Right ventricle myocardium superior (tissue), 1 donor: ENCODE measurements at regions not wholly inside any gene's neighbourhood (a gene's known extent, or its start where the extent isn't known, plus 50 kb on each side); places are given as distances from the start of the nearest gene placed in this dataset.
A peak's percentile ranks its signal among the peaks of the same experiment; 100 is the strongest.
"Not testable (repeated sequence)": the region's sequence is repeated elsewhere in the genome, so short reads cannot be mapped to it uniquely, and the experiment has no call there.

Experiments
- ATAC-seq: fragments of 200-7000 bp; cut with Tn5 transposase; one replicate; pipeline ENCODE4 v1.9.1; 2020; ENCODE audit warnings: mild to moderate bottlenecking; ENCODE audit not compliant: poor library complexity
- DNase-seq: peaks from one replicate; pipeline ENCODE4 v3.0.0-alpha.2; 2020
- intact Hi-C: fragments of 100-400 bp; cut with DNase I; formaldehyde crosslinking; loops from one replicate; pipeline ENCODE4 v1.11.2; 2022
- donor health status: DM: no; HTN: yes; CAD: no; lungs with severe emphysema.

DNA sequence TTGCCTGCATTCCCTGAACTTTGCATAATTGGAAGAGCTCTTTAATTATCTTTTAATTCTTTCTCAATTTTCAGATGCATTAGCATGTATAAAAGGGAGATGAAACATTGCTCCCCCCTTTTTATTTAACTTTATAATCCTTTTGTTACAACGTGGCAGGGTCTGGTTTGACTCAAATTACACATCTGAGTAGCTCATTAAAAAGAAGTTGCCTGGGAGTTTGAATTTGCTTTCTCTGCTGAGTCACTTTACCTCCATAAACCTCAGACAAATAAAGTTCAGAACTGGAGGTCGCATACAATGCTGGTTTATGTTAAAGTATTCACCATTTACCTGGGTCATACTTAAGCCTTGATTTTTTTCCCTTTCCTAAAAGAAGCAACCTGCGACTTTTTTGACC lies 495.2 kb downstream of the PREX1 start:
- intact Hi-C loops, result no loop called here
- ATAC-seq (no peak), DNase-seq (no peak)

DNA sequence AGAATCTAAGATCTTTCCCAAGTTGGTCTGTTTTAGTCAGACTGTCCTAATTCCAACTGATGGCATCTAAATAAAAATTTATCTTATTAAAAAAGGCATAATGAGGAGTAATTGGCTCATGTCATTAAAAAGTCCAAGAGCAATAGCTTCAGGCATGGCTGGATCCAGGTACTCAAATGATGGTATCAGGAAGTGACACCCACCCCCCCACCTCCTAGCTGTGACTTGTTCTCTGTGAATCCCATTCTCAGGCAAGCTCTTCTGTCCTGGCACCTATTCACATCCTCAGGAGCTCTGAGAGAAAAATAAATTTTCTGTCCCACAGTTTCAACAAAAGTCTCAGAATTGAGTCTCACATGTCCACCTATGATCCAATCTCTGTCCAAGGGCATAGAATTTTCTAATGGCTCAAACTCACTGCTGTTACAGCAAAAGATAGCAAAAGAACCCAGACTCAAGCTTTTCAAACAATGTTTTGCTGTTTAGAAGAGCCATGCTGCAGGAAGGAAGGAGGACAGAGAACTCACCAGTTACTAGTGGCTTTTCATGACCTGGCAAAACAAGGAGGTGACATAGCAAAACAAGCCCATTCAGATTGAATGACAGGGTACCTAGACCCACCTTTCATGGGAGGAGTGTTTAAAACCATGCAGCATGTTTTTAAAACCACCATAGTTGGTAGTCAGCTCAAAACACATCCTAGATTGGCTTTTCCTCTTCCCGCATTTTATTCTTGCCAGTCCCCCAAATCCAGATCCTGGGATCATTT lies 496.1 kb downstream of the PREX1 start:
- ATAC-seq, result no peak
- intact Hi-C loops, result no loop called here
- no peak for DNase-seq

DNA sequence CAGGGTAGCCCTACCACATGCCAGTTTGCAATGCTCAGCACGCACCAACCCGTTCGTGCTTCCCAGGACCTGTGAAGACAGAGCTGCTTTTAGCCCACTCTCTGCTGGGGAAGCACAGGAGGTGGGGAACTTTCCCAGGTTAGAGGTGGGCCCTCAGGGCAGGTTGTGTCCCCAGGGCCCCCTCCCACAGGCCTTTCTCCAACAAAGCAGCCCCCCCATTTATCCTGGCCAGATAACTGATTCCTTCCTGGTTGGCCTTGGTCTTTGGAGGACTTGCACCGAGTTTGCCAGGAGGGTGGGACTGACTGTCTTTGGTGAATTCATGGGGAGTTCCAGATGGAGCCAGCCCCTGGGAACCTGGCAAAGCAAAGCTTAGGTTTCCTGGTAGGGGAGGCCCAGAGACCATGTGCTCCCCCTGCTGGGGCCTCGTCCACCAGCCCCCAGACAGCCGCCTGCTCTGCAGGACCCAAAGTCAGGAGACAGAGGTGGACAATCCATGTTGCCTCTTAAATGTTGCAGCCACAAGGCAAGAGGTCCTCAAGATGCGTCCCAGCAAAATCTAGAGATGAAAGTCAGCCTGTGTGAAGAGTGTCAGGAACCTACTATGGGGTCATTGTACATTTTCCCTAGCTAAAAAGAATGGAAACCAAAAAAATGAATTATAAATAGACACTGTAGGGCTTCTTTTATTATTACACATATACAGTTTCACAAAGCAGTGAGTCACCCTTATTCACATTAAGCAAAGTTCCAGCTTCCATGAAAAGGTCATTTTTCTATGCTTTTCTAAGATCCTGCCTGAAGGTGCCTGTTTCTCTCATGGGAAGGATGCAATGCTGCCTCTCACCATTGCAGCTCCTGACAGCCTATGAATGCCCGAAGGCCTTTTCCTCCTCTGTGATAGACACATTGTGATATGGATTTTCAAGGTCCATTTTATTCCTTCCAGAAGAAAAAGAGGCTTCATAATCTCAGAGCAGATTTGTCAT lies 497.8 kb downstream of the PREX1 start:
- ATAC-seq, result no peak
- intact Hi-C loops, result no loop called here

DNA sequence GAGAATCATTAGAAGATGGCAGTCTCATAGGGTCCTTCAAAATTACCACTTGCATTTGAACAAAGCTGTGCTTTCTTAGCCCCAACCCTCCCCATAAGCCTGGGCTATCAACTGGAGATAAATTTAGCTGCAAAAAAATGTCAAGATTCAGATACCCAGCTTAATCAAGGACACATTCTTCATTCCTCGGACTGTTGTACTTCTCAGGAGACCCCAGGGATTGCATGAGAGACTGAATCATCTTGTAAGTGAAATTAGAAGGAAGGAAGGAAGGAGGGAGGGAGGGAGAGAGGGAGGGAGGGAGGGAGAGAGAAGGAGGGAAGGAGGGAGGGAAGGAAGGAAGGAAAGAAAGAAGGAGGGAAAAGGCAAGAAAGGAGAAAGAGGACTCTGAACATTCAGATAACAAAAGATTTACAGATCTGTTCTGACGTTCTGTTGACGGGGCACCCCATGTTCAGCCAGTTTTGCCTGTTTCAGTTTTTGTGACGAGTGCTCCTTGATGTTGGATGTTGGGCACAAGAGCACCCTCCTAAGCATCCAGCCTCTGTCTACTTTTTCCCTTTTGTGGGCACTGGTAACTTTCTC lies 498.7 kb downstream of the PREX1 start:
- DNase-seq (no peak), ATAC-seq (no peak)
- intact Hi-C loops, result no loop called here

More for the DNA sequence above, 497.8 kb downstream of the PREX1 start:
- DNase-seq, result no peak

DNA sequence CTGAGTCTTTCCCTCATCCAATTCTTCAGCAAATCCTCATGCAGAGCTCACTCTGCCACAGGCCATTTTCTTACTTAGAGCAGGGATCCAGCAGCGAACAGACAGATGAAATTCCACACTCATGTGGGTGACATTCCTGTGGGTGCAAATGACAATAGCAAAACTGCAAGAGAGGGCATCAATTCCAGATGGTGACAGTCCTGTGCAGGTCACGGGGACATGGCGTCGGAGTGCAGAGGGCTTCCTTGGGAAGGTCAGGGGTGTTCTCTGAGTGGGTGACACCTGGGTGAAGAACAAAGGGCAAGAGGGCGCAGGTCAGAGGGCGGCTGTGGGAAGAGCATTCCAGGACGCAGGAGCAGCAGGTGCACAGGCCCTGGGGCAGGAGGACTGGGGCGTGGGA lies 500.0 kb downstream of the PREX1 start:
- DNase-seq, ATAC-seq, intact Hi-C loops: not testable (repeated sequence)

DNA sequence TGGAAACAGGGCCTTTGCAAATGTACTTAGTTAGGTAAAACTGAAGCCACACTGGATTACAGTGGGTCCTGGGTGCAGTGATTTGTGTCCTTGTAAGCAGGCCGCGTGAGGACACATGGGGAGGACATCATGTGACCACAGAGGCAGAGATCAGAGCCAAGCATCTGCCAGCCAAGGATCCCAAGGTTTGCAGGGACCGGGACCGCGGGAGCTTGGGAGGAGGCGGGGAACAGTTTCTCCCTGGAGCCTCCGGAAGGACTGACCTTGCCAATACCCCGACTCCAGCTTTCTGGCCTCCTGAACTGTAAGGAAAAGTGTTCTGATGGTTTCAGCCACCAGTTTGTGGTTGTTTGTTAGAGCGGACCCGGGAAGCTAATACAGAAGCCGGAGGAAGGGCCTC lies 500.9 kb downstream of the PREX1 start:
- ATAC-seq, result peak; percentile 82
- peak; percentile 60 for DNase-seq
- intact Hi-C loops, result no loop called here

DNA sequence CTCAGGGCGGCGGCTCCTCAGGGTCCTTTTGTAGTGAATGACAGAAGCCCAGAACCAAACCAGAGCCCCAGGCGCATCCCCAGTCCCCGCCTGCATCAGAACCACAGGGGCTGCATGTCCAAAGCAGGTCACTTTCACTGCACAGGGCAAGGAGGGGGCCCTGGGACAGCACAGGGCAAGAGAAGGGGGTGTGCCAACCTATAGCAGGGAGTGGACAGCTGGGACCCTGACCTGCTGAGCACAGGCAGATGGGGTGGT lies 501.4 kb downstream of the PREX1 start:
- DNase-seq, result no peak
- ATAC-seq, result no peak
- intact Hi-C loops, result no loop called here

DNA sequence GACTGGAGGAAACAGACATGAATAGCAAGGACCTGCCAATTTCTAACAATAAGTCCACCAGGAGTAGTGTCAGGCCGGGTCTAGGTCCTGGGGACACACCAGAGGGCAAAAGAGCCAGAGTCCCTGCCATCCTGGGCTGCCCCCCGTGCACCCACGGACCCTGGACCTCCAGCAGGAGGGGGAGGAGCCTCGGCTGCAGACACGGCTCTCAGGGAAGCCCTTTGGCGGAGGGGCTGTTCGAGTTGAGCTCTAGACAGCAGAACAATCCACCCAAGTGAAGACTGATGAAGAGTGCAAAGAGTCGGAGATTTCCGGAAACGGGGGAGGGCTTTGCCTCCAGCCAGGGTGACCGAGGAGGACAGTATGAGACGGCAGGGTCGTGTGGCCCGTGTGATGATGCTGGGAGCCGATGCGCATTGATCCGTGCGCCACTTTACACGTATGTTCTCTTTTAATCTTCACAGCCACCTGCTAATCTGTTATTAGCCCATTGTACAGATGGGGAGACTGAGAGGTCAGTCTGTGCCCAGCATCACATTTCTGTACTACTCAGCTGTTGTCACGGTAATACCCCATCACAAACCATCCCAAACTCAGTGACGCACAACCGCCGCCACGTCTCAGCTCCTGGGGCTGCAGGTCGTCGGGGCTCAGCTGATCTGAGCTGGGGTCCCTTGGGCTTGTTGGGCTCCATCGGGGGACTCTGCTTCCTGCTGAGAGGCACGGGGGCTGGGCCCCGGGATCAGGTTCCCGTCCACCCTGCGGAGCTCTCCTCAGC lies 502.0 kb downstream of the PREX1 start:
- ATAC-seq (no peak), DNase-seq (no peak)
- intact Hi-C loops, result no loop called here

DNA sequence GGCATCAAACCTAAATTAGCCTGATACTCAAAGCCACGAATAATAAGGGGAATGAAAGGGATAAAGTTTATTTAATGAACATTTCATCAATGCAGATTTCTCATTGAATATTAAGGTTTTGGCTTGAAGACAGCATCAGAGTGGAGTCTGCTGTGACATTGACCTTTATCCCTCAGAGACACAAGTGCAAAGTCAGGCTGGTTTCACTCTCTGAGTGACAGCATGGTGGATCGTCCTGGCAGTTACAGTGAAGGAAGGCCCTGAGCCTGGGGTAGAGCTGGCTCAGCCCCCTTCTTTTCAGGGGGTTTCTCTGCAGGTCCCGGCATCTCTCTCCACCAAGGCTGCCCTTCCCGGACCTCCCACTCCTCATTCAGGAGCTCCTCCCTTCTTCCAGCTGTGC lies 503.1 kb downstream of the PREX1 start:
- ATAC-seq, result no peak
- no peak for DNase-seq
- intact Hi-C loops, result no loop called here

DNA sequence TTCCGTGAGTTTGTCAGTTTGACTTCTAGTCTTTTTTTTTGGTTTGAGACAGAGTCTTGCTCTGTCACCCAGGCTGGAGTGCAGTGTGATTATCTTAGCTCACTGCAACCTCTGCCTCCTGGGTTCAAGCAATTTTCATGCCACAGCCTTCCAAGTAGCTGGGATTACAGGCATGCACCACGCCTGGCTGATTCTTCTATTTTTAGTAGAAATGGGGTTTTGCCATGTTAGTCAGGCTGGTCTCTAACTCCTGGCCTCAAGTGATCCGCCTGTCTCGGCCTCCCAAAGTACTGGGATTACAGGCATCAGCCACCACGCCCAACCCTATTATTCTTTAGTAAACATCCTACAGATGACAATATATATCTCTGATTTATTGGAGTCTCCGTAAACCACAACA lies 506.5 kb downstream of the PREX1 start:
- DNase-seq (no peak), ATAC-seq (no peak)
- intact Hi-C loops, result no loop called here

DNA sequence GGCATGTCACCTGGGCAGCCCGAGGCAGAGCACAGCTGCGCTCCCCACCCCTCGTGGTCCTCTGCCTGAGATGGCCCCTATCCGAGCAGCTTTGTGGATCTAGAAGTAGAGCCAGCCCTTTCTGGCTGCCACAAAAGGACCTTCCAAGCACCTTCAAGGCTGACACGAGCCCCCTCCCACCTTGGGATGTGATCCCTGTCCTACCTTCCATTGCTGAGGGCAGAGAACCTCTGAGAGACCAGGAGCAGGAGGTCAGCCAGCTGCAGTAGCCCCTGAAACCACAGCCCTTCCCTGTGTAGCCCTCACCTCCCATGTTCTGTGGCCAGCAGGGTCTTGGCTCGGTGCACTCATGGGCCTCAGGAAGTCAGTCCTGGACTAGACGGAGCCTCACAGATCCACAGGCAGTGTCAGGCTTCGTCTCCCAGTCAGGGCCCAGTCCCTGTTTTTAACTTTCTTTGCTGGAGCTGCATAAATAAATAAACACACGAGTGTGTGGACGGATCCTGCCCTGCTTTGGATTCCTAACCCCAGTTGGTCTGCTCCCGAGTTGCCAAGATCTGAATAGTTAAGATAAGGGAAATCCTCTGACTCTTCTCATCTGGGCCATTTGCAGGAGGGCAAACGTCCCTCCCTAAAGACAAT lies 507.7 kb downstream of the PREX1 start:
- intact Hi-C loops, result no loop called here
- DNase-seq (no peak), ATAC-seq (no peak)

DNA sequence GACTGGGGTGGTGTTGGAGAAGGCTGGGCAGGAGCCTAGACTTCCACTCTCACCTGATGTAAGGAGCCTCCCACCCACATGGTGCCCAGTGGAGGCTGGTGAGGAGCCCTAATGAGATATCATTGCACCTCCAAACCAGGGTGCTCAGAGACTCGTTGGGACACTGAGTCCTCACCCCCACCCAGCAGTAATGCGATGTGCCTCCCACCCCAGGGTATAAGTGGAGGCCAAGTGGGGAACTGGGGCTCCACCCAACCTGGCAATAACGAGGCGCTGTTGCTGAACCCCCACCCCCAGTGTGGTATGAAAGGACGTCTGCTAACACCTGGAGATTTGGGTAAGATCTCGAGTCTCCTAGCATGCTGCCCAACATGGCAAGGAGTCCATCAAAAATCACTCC lies 510.2 kb downstream of the PREX1 start:
- DNase-seq (no peak), ATAC-seq (no peak)
- intact Hi-C loops, result no loop called here

DNA sequence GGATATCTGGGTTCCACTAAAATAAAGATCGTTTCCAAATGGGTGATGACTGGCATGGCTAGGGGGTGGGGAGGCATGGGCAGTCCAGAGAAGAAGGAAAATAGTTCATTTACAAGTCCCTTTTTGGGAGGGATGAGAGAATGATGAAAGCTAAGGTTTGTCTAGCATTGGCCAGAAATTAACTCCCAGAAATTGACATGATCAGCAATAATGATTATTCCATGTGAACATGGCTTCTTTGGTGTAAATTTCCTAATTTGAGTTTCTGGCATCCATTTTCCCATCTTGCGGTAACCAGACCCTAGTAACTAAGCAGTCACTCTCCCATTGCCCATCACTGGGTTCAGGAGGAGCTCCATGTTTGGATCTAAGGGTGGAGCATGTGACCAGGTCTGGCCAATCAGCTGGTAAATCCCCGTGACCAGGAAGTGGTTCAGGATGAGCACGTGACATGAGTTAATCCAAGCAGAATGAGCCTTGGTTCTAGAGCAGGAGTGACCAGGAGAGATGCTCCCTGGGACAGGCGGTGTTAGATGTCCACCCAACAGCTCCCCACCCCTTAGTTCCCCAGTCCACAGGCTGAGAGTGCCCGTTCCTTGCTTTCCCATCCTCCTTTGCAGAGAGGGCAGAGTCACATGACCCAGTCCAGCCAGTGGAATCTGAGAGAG lies 512.7 kb downstream of the PREX1 start:
- intact Hi-C loops, result no loop called here
- no peak for DNase-seq
- no peak for ATAC-seq

DNA sequence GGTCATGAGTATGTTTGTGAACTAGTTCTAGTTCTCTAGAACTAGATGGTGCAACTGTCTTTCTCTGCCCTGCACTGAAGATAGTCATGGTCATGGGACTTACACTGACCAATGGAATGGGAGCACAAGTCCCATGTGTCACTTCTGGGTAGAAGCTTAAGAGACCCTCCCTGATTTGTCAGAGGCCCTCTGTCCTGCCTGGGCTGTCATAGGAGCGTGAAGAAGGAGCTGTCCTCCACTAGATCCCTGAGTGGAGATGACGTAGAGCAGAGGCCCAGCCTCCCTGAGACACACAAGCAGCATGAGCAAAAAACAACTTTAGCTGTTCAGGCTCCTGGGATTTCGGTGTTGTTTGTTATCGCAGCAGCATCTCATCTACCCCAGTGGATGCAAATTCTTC lies 514.5 kb downstream of the PREX1 start:
- no peak for ATAC-seq
- intact Hi-C loops, result no loop called here
- no peak for DNase-seq

DNA sequence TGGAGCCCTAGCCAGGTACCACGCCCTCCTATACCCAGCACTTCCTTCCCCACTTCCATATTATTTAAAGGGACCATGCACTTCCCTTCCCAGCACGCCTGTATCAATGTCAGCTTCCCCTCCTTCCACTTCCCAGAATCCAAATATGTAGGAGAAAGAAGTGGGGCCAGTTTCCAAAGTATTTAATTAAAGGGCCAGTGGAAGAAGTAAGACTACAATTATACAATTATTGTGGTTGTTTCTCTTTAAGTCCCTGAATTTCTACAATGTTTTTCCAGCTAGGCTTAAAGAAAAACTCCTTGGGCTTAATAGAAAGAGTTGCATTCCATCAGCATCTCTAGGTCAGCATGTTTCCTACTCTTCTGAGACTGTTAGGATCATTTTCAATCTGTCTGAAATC lies 515.8 kb downstream of the PREX1 start:
- no peak for ATAC-seq
- no peak for DNase-seq
- intact Hi-C loops, result no loop called here

DNA sequence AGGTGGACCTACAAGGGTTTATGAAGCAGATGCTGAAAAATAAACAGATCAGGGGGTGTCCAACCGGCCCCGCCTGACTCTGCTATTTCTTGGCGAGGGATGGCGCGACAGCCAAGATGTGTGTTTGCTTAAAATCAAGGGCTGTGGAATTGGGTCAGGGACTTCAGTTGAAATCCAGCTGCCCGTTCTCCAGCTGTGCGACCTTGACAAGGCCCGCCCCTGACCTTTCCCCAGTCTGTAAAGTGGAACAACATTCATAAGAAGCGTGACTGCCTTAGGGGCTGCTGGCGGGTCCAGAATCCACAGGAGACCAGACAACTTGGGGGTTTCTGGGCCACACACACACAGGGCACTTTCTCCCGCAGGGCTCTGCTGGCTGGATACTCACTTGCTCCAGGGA lies 517.5 kb downstream of the PREX1 start:
- intact Hi-C loops, result no loop called here
- DNase-seq, result no peak
- no peak for ATAC-seq

DNA sequence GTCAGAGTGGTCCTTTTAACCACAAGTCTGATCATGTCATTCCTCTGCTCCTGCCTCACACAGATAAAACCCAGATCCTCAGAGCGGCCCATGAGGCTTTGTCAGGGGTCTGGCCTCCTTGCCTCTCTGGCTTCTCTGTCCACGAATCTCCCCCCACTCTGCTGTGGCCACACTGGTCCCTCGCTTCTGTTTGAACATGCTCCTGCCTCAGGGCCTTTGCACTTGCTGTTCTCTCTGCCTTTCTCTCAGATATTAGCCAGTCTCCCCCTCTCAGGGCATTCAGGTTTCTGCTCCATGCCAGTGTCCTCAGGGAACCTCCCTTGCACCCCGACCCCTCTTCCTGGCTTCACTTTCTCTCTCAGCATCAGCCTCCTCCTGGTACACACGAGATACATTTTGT lies 518.5 kb downstream of the PREX1 start:
- intact Hi-C loops, result no loop called here

DNA sequence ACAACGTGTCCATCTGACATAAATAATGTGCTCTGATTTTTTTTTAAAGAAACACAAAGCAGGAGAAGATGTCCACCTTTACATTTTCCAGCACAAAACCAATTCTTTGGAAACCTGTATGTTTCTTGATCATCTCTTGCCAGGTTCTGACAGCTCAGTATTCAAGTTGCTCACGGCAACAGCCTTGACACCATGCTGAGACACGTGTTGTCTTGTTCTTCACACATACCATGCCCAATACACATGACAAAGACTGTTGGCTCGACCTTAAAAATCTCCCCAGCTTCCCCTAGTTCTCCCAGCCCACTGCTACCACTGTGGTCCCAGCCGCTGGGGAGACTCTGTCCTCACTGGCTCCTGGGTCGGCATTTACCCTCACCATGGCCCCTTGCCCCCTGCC lies 518.9 kb downstream of the PREX1 start:
- no peak for ATAC-seq

More for the DNA sequence above, 518.5 kb downstream of the PREX1 start:
- no peak for DNase-seq
- no peak for ATAC-seq

More for the DNA sequence above, 518.9 kb downstream of the PREX1 start:
- no peak for DNase-seq
- intact Hi-C loops, result no loop called here
